ENCODE measurements at regions not wholly inside any gene's neighbourhood (a gene's known extent, or its start where the extent isn't known, plus 50 kb on each side); places are given as distances from the start of the nearest gene placed in this dataset.

- TF ChIP-seq POLR2AphosphoS5 (IDR thresholded peaks at IDR 0.05) = no peak
- TF ChIP-seq CTCF (IDR thresholded peaks at IDR 0.05) = no peak
- TF ChIP-seq POLR2A (IDR thresholded peaks at IDR 0.05) = no peak
- no peak for TF ChIP-seq EP300 (IDR thresholded peaks at IDR 0.05)
- Histone ChIP-seq H3K27me3 (no peaks in the 10 kb centered on the region), H3K36me3 (no peaks in the 10 kb centered on the region), H3K4me1 (no peaks in the 10 kb centered on the region), H3K9me3 (no peaks in the 10 kb centered on the region), H3K27ac (no peak overlapping the region), H3K4me3 (no peak overlapping the region)
- 87 to 89% methylated on average over 3 of the region's 3 CpGs for WGBS, 2 donors
- DNase-seq (no peak), ATAC-seq (ENCODE audit: low FRiP score in 2 of 2) (no peak)
Measured at GRCh38 chr7:128158370-128158769, 82.7 kb upstream of the LEP start.

- DNase-seq (peak in 1 of 2 donors; percentile 8), ATAC-seq (ENCODE audit: low FRiP score in 2 of 2) (no peak)
- Histone ChIP-seq H3K9me3 (no peaks in the 10 kb centered on the region), H3K27me3 (no peaks in the 10 kb centered on the region), H3K4me1 (peaks cover 0 to 3% (median 0%) of the 10 kb centered on the region in 4 donors), H3K27ac (no peak overlapping the region), H3K36me3 (no peaks in the 10 kb centered on the region), H3K4me3 (no peak overlapping the region)
- TF ChIP-seq POLR2A (IDR thresholded peaks at IDR 0.05) (no peak), EP300 (IDR thresholded peaks at IDR 0.05) (no peak), CTCF (IDR thresholded peaks at IDR 0.05) (no peak), POLR2AphosphoS5 (IDR thresholded peaks at IDR 0.05) (no peak)
- 74 to 78% methylated on average over 6 of the region's 6 CpGs for WGBS, 2 donors
Measured at GRCh38 chr7:128160296-128160695, 80.8 kb upstream of the LEP start.

- peaks cover 0 to 12% (median 7%) of the 10 kb centered on the region in 4 donors for H3K27me3 ChIP-seq
- H3K9me3 ChIP-seq = no peaks in the 10 kb centered on the region
- DNase-seq (peak in 1 of 2 donors; percentile 1), ATAC-seq (ENCODE audit: low FRiP score in 2 of 2) (no peak)
- no peak overlapping the region for H3K27ac ChIP-seq
- TF ChIP-seq POLR2AphosphoS5 (IDR thresholded peaks at IDR 0.05) = no peak
- no peak for TF ChIP-seq POLR2A (IDR thresholded peaks at IDR 0.05)
- TF ChIP-seq CTCF (IDR thresholded peaks at IDR 0.05) = no peak
- TF ChIP-seq EP300 (IDR thresholded peaks at IDR 0.05) = no peak
- WGBS, 2 donors = 89 to 94% methylated on average over 7 of the region's 7 CpGs
- H3K36me3 ChIP-seq = no peaks in the 10 kb centered on the region
- peaks cover 4 to 10% (median 7%) of the 10 kb centered on the region in 4 donors for H3K4me1 ChIP-seq
- no peak overlapping the region for H3K4me3 ChIP-seq
Measured at GRCh38 chr7:128161466-128162125, 79.5 kb upstream of the LEP start.

- Histone ChIP-seq H3K4me3 (no peak overlapping the region), H3K27me3 (peaks cover 0 to 23% (median 17%) of the 10 kb centered on the region in 4 donors), H3K27ac (no peak overlapping the region), H3K36me3 (no peaks in the 10 kb centered on the region), H3K4me1 (peaks cover 15 to 19% (median 17%) of the 10 kb centered on the region in 4 donors), H3K9me3 (no peaks in the 10 kb centered on the region)
- no peak for ATAC-seq (ENCODE audit: low FRiP score in 2 of 2)
- TF ChIP-seq CTCF (IDR thresholded peaks at IDR 0.05) = no peak
- no peak for TF ChIP-seq POLR2A (IDR thresholded peaks at IDR 0.05)
- no peak for TF ChIP-seq EP300 (IDR thresholded peaks at IDR 0.05)
- 80 to 83% methylated on average over 2 of the region's 2 CpGs for WGBS, 2 donors
- DNase-seq = no peak
Measured at GRCh38 chr7:128162666-128163065, 78.4 kb upstream of the LEP start.

- Histone ChIP-seq H3K27me3 (peaks cover 0 to 31% (median 24%) of the 10 kb centered on the region in 4 donors), H3K4me1 (peaks cover 17 to 27% (median 24%) of the 10 kb centered on the region in 4 donors), H3K27ac (no peak overlapping the region), H3K9me3 (no peaks in the 10 kb centered on the region), H3K4me3 (no peak overlapping the region), H3K36me3 (no peaks in the 10 kb centered on the region)
- TF ChIP-seq EP300 (IDR thresholded peaks at IDR 0.05) = no peak
- no peak for TF ChIP-seq CTCF (IDR thresholded peaks at IDR 0.05)
- no peak for TF ChIP-seq POLR2A (IDR thresholded peaks at IDR 0.05)
- no peak for TF ChIP-seq POLR2AphosphoS5 (IDR thresholded peaks at IDR 0.05)
- ATAC-seq (ENCODE audit: low FRiP score in 2 of 2) = no peak
- WGBS, 2 donors = 100% methylated on average over 2 of the region's 2 CpGs; no CpG with 5 or more reads in 1 of the 2 donors
- peak in 1 of 2 donors; percentile 14 for DNase-seq
Measured at GRCh38 chr7:128163473-128163872, 77.6 kb upstream of the LEP start.
